Endodermal cell (in vitro differentiated cells): ENCODE measurements at regions not wholly inside any gene's neighbourhood (a gene's known extent, or its start where the extent isn't known, plus 50 kb on each side); places are given as distances from the start of the nearest gene placed in this dataset.

ENCODE experiments used
- DNase-seq: peaks from one replicate; pipeline ENCODE4 v3.0.0-alpha.2; 2017
- H3K27ac ChIP-seq: 2 replicates; pipeline ENCODE4 v1.5.1; 2013; ENCODE audit warnings: mild to moderate bottlenecking, low read depth, low read length, moderate library complexity
- H3K27me3 ChIP-seq: 2 replicates; pipeline ENCODE4 v1.6.1; 2013; ENCODE audit warnings: mild to moderate bottlenecking, low read length, moderate library complexity; ENCODE audit not compliant: insufficient read depth, control insufficient read depth, poor library complexity, severe bottlenecking
- H3K36me3 ChIP-seq: 2 replicates; pipeline ENCODE4 v1.7.0; 2013; ENCODE audit warnings: mild to moderate bottlenecking, low read length, moderate library complexity; ENCODE audit not compliant: control insufficient read depth, insufficient read depth
- H3K4me1 ChIP-seq: one replicate; pipeline ENCODE4 v1.7.0; 2013; ENCODE audit warnings: low read length; ENCODE audit not compliant: control insufficient read depth, insufficient read depth
- H3K4me3 ChIP-seq: 2 replicates; pipeline ENCODE4 v1.5.1; 2013; ENCODE audit warnings: mild to moderate bottlenecking, low read length, moderate library complexity
- H3K9ac ChIP-seq: 2 replicates; pipeline ENCODE4 v1.6.1; 2013; ENCODE audit warnings: mild to moderate bottlenecking, low read length, moderate library complexity; ENCODE audit not compliant: poor library complexity, severe bottlenecking; ENCODE audit errors: extremely low read depth
- H3K9me3 ChIP-seq: 2 replicates; pipeline ENCODE4 v1.6.1; 2013; ENCODE audit warnings: mild to moderate bottlenecking, low read length, moderate library complexity; ENCODE audit not compliant: control insufficient read depth
- H3K27ac Mint-ChIP-seq: 2 replicates; pipeline ENCODE4 v1.8.0; 2020; ENCODE audit warnings: mixed read lengths
- H3K27me3 Mint-ChIP-seq: 2 replicates; pipeline ENCODE4 v1.8.0; 2021; ENCODE audit warnings: mild to moderate bottlenecking, mixed read lengths; ENCODE audit not compliant: insufficient read depth
- H3K36me3 Mint-ChIP-seq: 2 replicates; pipeline ENCODE4 v1.8.0; 2020; ENCODE audit warnings: low read depth, mixed read lengths
- H3K4me1 Mint-ChIP-seq: 2 replicates; pipeline ENCODE4 v1.8.0; 2020; ENCODE audit warnings: mixed read lengths
- H3K4me3 Mint-ChIP-seq: 2 replicates; pipeline ENCODE4 v1.8.0; 2020; ENCODE audit warnings: mild to moderate bottlenecking, moderate library complexity, mixed read lengths
- H3K9me3 Mint-ChIP-seq: 2 replicates; pipeline ENCODE4 v1.8.0; 2020; ENCODE audit warnings: mild to moderate bottlenecking, mixed read lengths
- WGBS, 2 experiments: methylation state at CpG; one replicate each; pipeline versions ENCODE4 v1.1.5 to v1.1.7; 2013; ENCODE audit warnings: missing lambda C conversion rate in 2 of 2, mixed read lengths in 1 of 2; ENCODE audit not compliant: insufficient coverage in 1 of 2, insufficient read length in 1 of 2; 5-methylcytosine and 5-hydroxymethylcytosine counted together
- TF ChIP-seq, protein P1 (sequence below): fragments of 200-600 bp; sonication (generic); conservative IDR thresholded peaks from 2 replicates; pipeline ENCODE4 v1.5.0; 2021; ENCODE audit warnings: antibody characterized with exemption, mild to moderate bottlenecking

GRCh38 chr17:69857412-69857835, 217.6 kb upstream of the KCNJ16 start:
- H3K4me3 ChIP-seq = no peak overlapping the region
- no peaks in the 10 kb centered on the region for H3K36me3 ChIP-seq
- TF ChIP-seq, protein P1, sequence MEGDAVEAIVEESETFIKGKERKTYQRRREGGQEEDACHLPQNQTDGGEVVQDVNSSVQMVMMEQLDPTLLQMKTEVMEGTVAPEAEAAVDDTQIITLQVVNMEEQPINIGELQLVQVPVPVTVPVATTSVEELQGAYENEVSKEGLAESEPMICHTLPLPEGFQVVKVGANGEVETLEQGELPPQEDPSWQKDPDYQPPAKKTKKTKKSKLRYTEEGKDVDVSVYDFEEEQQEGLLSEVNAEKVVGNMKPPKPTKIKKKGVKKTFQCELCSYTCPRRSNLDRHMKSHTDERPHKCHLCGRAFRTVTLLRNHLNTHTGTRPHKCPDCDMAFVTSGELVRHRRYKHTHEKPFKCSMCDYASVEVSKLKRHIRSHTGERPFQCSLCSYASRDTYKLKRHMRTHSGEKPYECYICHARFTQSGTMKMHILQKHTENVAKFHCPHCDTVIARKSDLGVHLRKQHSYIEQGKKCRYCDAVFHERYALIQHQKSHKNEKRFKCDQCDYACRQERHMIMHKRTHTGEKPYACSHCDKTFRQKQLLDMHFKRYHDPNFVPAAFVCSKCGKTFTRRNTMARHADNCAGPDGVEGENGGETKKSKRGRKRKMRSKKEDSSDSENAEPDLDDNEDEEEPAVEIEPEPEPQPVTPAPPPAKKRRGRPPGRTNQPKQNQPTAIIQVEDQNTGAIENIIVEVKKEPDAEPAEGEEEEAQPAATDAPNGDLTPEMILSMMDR = no peak
- H3K27ac ChIP-seq = no peak overlapping the region
- H3K27me3 Mint-ChIP-seq = no peaks in the 10 kb centered on the region
- H3K9me3 Mint-ChIP-seq = peaks cover 22% of the 10 kb centered on the region
- H3K4me3 Mint-ChIP-seq = no peak overlapping the region
- no peaks in the 10 kb centered on the region for H3K27me3 ChIP-seq
- H3K9me3 ChIP-seq = peaks cover 10% of the 10 kb centered on the region
- no peak overlapping the region for H3K9ac ChIP-seq
- H3K27ac Mint-ChIP-seq = no peak overlapping the region
- no peaks in the 10 kb centered on the region for H3K4me1 Mint-ChIP-seq
- no peaks in the 10 kb centered on the region for H3K36me3 Mint-ChIP-seq
- no peak for DNase-seq
- H3K4me1 ChIP-seq = no peaks in the 10 kb centered on the region

GRCh38 chr17:69858460-69858859, 216.6 kb upstream of the KCNJ16 start:
- Mint-ChIP-seq H3K27me3 (no peaks in the 10 kb centered on the region), H3K4me1 (no peaks in the 10 kb centered on the region), H3K4me3 (no peak overlapping the region), H3K27ac (no peak overlapping the region), H3K9me3 (peaks cover 25% of the 10 kb centered on the region), H3K36me3 (no peaks in the 10 kb centered on the region)
- Histone ChIP-seq H3K27ac (no peak overlapping the region), H3K27me3 (no peaks in the 10 kb centered on the region), H3K4me3 (no peak overlapping the region), H3K4me1 (no peaks in the 10 kb centered on the region), H3K36me3 (no peaks in the 10 kb centered on the region), H3K9me3 (peaks cover 10% of the 10 kb centered on the region), H3K9ac (no peak overlapping the region)
- WGBS, 2 experiments = 48 to 83% methylated on average over 1 to 2 of the region's 3 CpGs
- DNase-seq = no peak
- TF ChIP-seq, protein P1 = no peak

GRCh38 chr17:69860142-69860680, 214.8 kb upstream of the KCNJ16 start:
- 88 to 96% methylated on average over 3 of the region's 3 CpGs for WGBS, 2 experiments
- Histone ChIP-seq H3K4me3 (no peak overlapping the region), H3K27ac (no peak overlapping the region), H3K9me3 (peaks cover 10% of the 10 kb centered on the region), H3K4me1 (no peaks in the 10 kb centered on the region), H3K36me3 (no peaks in the 10 kb centered on the region), H3K27me3 (no peaks in the 10 kb centered on the region), H3K9ac (no peak overlapping the region)
- Mint-ChIP-seq H3K27ac (no peak overlapping the region), H3K4me3 (no peak overlapping the region), H3K27me3 (no peaks in the 10 kb centered on the region), H3K4me1 (no peaks in the 10 kb centered on the region), H3K9me3 (peaks cover 25% of the 10 kb centered on the region), H3K36me3 (no peaks in the 10 kb centered on the region)
- TF ChIP-seq, protein P1 = no peak
- no peak for DNase-seq
